GM12865 (cell line): ENCODE measurements at regions not wholly inside any gene's neighbourhood (a gene's known extent, or its start where the extent isn't known, plus 50 kb on each side); places are given as distances from the start of the nearest gene placed in this dataset.

Source experiments
- DNase-seq: peaks from one replicate; pipeline ENCODE4 v3.0.0; 2010; ENCODE audit warnings: low read depth
- H3K4me3 ChIP-seq: 2 replicates; pipeline ENCODE4 v1.5.1; 2011; ENCODE audit warnings: mild to moderate bottlenecking, low read depth, low read length, control low read depth
- CTCF ChIP-seq: IDR thresholded peaks from 2 replicates; pipeline ENCODE4 v1.5.1; 2011; ENCODE audit warnings: low read length, control low read depth, low read depth, inconsistent platforms; ENCODE audit not compliant: insufficient read depth; ENCODE audit errors: missing control alignments

DNA sequence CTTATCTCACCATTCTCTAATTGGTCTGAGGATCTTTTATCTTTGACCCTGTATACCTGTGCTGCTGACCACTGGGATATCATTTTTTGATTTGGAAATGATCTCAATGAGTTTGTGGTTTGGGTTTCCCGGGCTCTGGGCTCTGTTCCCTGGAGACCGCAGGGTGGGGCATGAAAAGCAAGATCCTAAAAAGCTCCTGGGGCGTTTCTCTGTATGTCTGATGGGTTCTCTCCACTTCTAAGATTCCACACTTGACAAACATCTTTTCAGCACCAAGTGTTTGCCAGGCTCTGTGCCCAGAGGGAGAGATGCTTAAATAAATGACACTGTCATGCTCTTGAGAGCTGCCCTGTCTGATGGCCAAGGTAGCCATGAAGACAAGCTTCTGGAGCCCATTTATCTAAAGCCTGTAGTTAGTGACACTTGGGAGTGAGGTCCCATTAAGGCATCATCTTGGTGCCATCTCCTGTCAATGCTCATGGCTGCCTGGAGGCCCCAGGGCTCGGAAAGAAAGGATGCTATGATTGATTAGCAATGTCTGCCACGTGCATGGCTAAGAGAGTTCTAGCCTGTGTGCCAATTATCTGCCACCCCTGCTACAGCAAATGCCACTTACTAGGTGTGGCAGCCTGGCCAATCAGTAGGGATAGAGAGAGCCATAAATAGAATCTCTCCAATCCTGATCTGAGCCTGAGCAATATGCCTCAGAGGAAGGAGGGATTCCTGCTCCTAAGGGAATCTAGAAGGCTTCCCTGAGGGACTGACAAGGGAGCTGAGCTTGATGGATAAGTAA is 531.6 kb downstream of the MN1 start:
- TF ChIP-seq CTCF, result no peak
- no peak overlapping the region for H3K4me3 ChIP-seq
- no peak for DNase-seq

DNA sequence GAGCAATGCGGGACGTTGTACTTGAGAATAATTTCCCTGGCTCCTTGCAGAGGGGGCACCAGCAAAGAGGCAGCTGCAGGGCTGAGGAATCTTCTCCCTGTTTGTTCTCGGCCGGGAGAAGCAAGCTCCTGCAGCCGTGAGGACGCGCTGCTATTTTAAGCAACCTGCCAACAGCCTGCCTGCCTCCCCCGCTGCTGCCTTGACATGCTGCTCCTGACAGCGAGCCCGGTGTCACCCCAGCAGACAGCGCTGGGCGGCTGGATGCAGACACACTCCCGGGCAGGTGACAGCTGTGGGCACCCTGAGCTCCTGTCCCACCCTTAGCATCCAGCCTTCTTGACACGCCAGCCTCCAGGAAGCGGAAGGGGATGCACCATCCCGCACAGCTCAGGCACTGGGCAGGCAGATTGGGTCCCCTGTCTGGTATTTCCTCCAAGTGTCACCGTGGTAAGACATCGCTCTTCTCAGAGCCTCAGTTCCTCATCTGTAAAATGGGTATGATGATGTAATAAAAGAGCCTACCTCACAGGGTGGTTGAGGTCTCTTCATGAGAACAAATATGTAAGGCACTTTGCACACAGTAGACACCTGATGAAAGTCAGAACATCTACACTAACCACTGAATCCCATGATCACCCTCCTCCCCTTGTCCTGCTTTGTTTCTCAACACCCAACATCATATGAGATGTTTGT is 530.6 kb downstream of the MN1 start:
- DNase-seq, result no peak
- TF ChIP-seq CTCF, result no peak
- no peak overlapping the region for H3K4me3 ChIP-seq

DNA sequence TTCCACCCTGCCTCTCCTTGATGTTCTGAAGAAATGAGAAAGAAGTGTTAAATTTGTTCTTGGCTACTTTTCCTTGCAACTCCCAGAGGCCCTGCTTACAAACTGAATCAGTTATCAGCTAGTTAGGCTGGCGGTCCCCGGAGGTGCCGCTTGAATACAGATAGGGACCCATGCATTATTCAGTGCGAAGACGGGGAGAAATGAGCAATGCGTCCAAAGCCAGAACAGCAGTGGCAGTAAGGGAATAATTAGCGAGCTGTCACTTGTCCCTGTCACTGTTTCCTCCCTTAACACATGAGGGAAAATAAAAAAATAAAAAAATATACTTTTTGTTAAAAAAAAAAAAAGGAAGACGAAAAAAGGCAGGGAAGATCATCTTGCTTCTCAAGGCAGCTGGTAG is 528.1 kb downstream of the MN1 start:
- no peak overlapping the region for H3K4me3 ChIP-seq
- no peak for DNase-seq
- TF ChIP-seq CTCF, result no peak

DNA sequence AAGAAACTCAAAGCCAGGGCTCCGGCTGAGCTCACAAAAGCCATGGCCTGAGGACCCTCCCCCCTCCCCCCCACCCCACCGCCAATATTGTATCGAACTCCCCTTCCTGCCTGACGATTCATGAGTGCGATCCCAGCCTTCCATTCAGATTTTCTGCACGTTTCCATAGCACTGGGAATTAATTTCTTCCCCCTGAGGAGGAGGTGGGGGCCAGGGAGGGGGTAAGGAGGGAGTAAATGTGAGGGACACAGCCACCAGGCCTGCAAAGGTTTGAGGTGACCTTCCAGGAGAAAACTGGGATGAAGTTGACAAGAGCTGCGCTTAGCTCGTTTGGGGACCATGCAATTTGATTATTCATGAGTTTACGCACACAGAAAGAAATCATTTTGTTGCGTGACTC is 527.7 kb downstream of the MN1 start:
- H3K4me3 ChIP-seq, result no peak overlapping the region
- TF ChIP-seq CTCF, result no peak
- no peak for DNase-seq

DNA sequence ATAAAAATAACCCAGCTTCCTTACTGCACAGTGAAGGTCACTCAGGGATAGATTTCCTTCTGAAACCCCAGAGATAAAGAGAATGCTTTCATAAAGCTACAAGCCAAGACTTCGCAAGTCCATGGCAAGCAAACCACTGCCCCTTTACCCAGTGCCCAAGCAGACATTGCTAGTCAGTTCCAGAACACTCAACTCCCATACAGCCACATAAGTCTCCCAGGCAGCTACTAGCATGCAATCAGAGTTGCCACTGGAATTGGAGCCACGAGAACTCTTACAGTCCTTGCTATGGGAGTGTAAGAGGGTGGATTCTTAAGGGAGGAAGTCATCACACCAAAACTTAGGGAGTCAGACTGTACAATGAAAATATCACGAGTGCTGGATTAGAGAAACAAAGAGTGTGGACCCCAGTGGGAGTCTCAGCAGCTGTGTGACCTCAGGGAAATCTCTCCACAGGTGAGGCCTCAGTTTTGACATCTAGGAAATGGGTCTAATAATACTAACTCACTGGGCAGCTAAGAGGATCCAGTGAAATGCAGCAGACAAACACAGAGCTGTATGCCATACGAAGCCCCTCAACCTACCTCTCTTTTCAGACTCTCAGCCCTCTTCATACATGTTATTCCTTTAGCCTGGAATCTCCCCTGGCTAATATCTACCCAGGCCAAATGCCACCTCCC is 526.6 kb downstream of the MN1 start:
- no peak for TF ChIP-seq CTCF
- no peak for DNase-seq
- no peak overlapping the region for H3K4me3 ChIP-seq

DNA sequence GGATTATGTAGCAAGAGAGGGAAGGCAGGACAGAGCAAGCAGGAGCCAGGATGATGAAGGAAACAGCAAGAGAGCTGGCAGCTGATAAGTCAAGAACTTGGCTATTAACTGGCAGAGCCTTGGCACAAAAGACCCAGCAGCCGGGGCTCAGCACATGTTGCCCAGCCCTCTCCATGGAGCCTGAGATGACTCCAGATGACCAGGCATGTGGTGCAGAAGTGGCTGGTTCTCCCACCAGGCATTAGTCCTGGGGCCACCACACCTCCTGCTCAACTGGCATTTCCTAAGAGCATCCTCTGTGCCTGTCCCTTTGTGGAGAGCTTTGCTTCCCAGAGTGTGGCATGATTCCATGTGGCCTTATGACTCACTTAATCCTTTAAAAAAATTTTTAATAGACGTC is 522.6 kb downstream of the MN1 start:
- no peak for TF ChIP-seq CTCF
- no peak overlapping the region for H3K4me3 ChIP-seq
- no peak for DNase-seq
